ENCODE measurements at regions not wholly inside any gene's neighbourhood (a gene's known extent, or its start where the extent isn't known, plus 50 kb on each side); places are given as distances from the start of the nearest gene placed in this dataset.
"Not testable (repeated sequence)": the region's sequence is repeated elsewhere in the genome, so short reads cannot be mapped to it uniquely, and the experiment has no call there.

GRCh38 chr5:108529381-108529780, 147.5 kb upstream of the FBXL17 start:
- DNase-seq = no peak

GRCh38 chr5:108528655-108529054, 146.8 kb upstream of the FBXL17 start:
- no peak for DNase-seq

GRCh38 chr5:108524564-108524963, 142.7 kb upstream of the FBXL17 start:
- no peak for DNase-seq

GRCh38 chr5:108523360-108523759, 141.5 kb upstream of the FBXL17 start:
- DNase-seq = no peak

GRCh38 chr5:108521841-108522506, 140.1 kb upstream of the FBXL17 start:
- DNase-seq = no peak

- DNase-seq = no peak
Observed at GRCh38 chr5:108521011-108521700, 139.3 kb upstream of the FBXL17 start.

- DNase-seq = no peak
Observed at GRCh38 chr5:108516785-108517184, 134.9 kb upstream of the FBXL17 start.

GRCh38 chr5:108515517-108516105, 133.7 kb upstream of the FBXL17 start:
- no peak for DNase-seq

- DNase-seq = no peak
Observed at GRCh38 chr5:108508979-108509378, 127.1 kb upstream of the FBXL17 start.

GRCh38 chr5:108507631-108508030, 125.7 kb upstream of the FBXL17 start:
- no peak for DNase-seq

- no peak for DNase-seq
Observed at GRCh38 chr5:108505608-108506007, 123.7 kb upstream of the FBXL17 start.

GRCh38 chr5:108504974-108505373, 123.1 kb upstream of the FBXL17 start:
- DNase-seq = no peak

- no peak for DNase-seq
Observed at GRCh38 chr5:108503986-108504385, 122.1 kb upstream of the FBXL17 start.

- not testable (repeated sequence) for DNase-seq
Observed at GRCh38 chr5:108495615-108496014, 113.7 kb upstream of the FBXL17 start.

GRCh38 chr5:108487951-108488350, 106.1 kb upstream of the FBXL17 start:
- no peak for DNase-seq

- no peak for DNase-seq
Observed at GRCh38 chr5:108484035-108484434, 102.1 kb upstream of the FBXL17 start.

GRCh38 chr5:108481355-108481931, 99.5 kb upstream of the FBXL17 start:
- no peak for DNase-seq

GRCh38 chr5:108472237-108472636, 90.3 kb upstream of the FBXL17 start:
- DNase-seq = no peak

- no peak for DNase-seq
Observed at GRCh38 chr5:108467563-108467962, 85.7 kb upstream of the FBXL17 start.

GRCh38 chr5:108461628-108462367, 79.9 kb upstream of the FBXL17 start:
- no peak for DNase-seq

GRCh38 chr5:108459769-108460168, 77.9 kb upstream of the FBXL17 start:
- no peak for DNase-seq

- DNase-seq = no peak
Observed at GRCh38 chr5:108451269-108451668, 69.4 kb upstream of the FBXL17 start.

GRCh38 chr5:108444130-108444529, 62.2 kb upstream of the FBXL17 start:
- not testable (repeated sequence) for DNase-seq
